Astrocyte (in vitro differentiated cells and primary cell): ENCODE measurements at regions not wholly inside any gene's neighbourhood (a gene's known extent, or its start where the extent isn't known, plus 50 kb on each side); places are given as distances from the start of the nearest gene placed in this dataset.

Source experiments
- DNase-seq: peaks from one replicate; pipeline ENCODE4 v3.0.0-alpha.2; 2010; ENCODE audit warnings: low read depth
- FAIRE-seq: peaks from 2 replicates; lab custom pipeline; 2011; peaks lifted over from hg19 to GRCh38; lab: Jason Lieb, UNC
- H2AFZ ChIP-seq: 2 replicates; pipeline ENCODE4 v1.6.0; 2012; ENCODE audit warnings: low read depth, low read length, inconsistent platforms
- H3K27ac ChIP-seq: 2 replicates; pipeline ENCODE4 v1.5.1; 2011; ENCODE audit warnings: low read depth, low read length, inconsistent platforms
- H3K27me3 ChIP-seq: 2 replicates; pipeline ENCODE4 v1.6.0; 2011; ENCODE audit warnings: low read length, inconsistent platforms; ENCODE audit not compliant: insufficient read depth
- H3K36me3 ChIP-seq: 2 replicates; pipeline ENCODE4 v1.5.1; 2011; ENCODE audit warnings: low read length, inconsistent platforms; ENCODE audit not compliant: insufficient read depth
- H3K4me1 ChIP-seq: 2 replicates; pipeline ENCODE4 v1.5.1; 2011; ENCODE audit warnings: low read length, inconsistent platforms; ENCODE audit not compliant: insufficient read depth
- H3K4me2 ChIP-seq: 2 replicates; pipeline ENCODE4 v1.6.0; 2012; ENCODE audit warnings: low read length, inconsistent platforms
- H3K4me3 ChIP-seq: 2 replicates; pipeline ENCODE4 v1.5.1; 2011; ENCODE audit warnings: low read depth, mild to moderate bottlenecking, low read length, inconsistent platforms; ENCODE audit not compliant: insufficient read depth
- H3K79me2 ChIP-seq: 2 replicates; pipeline ENCODE4 v1.6.0; 2012; ENCODE audit warnings: mild to moderate bottlenecking, low read length, inconsistent platforms; ENCODE audit not compliant: insufficient read depth
- H3K9ac ChIP-seq: 2 replicates; pipeline ENCODE4 v1.6.0; 2012; ENCODE audit warnings: mild to moderate bottlenecking, low read length, inconsistent platforms
- H3K9me3 ChIP-seq: 2 replicates; pipeline ENCODE4 v1.5.1; 2012; ENCODE audit warnings: low read depth, mild to moderate bottlenecking, low read length, inconsistent platforms; ENCODE audit not compliant: insufficient read depth
- H4K20me1 ChIP-seq: 2 replicates; pipeline ENCODE4 v1.6.0; 2012; ENCODE audit warnings: low read length, inconsistent platforms; ENCODE audit not compliant: insufficient read depth
- H3K27ac Mint-ChIP-seq: one replicate; pipeline ENCODE4 v1.8.0; 2021; ENCODE audit warnings: mild to moderate bottlenecking, mixed read lengths; ENCODE audit not compliant: unreplicated experiment
- H3K27me3 Mint-ChIP-seq: one replicate; pipeline ENCODE4 v1.8.0; 2021; ENCODE audit warnings: low read depth, mixed read lengths; ENCODE audit not compliant: unreplicated experiment
- H3K36me3 Mint-ChIP-seq: one replicate; pipeline ENCODE4 v1.8.0; 2021; ENCODE audit warnings: low read depth, mixed read lengths; ENCODE audit not compliant: unreplicated experiment
- H3K4me1 Mint-ChIP-seq: one replicate; pipeline ENCODE4 v1.8.0; 2021; ENCODE audit warnings: low read depth, mixed read lengths; ENCODE audit not compliant: unreplicated experiment
- H3K4me3 Mint-ChIP-seq: one replicate; pipeline ENCODE4 v1.8.0; 2021; ENCODE audit warnings: mild to moderate bottlenecking, moderate library complexity, mixed read lengths; ENCODE audit not compliant: unreplicated experiment
- H3K9me3 Mint-ChIP-seq: one replicate; pipeline ENCODE4 v1.8.0; 2021; ENCODE audit warnings: mild to moderate bottlenecking, mixed read lengths; ENCODE audit not compliant: unreplicated experiment
- CTCF ChIP-seq: IDR thresholded peaks from 2 replicates; pipeline ENCODE4 v1.5.1; 2011; ENCODE audit warnings: low read depth, mild to moderate bottlenecking, inconsistent platforms, low read length, moderate library complexity; ENCODE audit not compliant: insufficient read depth
- EZH2 ChIP-seq: IDR thresholded peaks from 2 replicates; pipeline ENCODE4 v1.6.1; 2012; ENCODE audit warnings: mild to moderate bottlenecking, low read length, inconsistent platforms; ENCODE audit not compliant: insufficient read depth

- TF ChIP-seq EZH2 (no peak), CTCF (no peak)
- no peak overlapping the region for H3K4me3 Mint-ChIP-seq
- Histone ChIP-seq H3K9ac (no peak overlapping the region), H3K9me3 (no peaks in the 10 kb centered on the region), H2AFZ (no peak overlapping the region), H3K4me2 (no peak overlapping the region), H3K4me1 (no peaks in the 10 kb centered on the region), H3K27me3 (no peaks in the 10 kb centered on the region), H4K20me1 (no peaks in the 10 kb centered on the region), H3K36me3 (no peaks in the 10 kb centered on the region), H3K79me2 (no peaks in the 10 kb centered on the region), H3K4me3 (no peak overlapping the region), H3K27ac (no peak overlapping the region)
- H3K9me3 Mint-ChIP-seq = no peaks in the 10 kb centered on the region
- DNase-seq (peak; percentile 4), FAIRE-seq (no peak)
- no peaks in the 10 kb centered on the region for H3K36me3 Mint-ChIP-seq
- H3K27ac Mint-ChIP-seq = no peak overlapping the region
- H3K4me1 Mint-ChIP-seq = no peaks in the 10 kb centered on the region
- H3K27me3 Mint-ChIP-seq = no peaks in the 10 kb centered on the region
Observed at GRCh38 chr14:28867571-28867970, 101.0 kb downstream of the FOXG1 start.

GRCh38 chr14:28870033-28870564, 103.5 kb downstream of the FOXG1 start:
- Mint-ChIP-seq H3K4me3 (no peak overlapping the region), H3K27ac (no peak overlapping the region)
- no peak for FAIRE-seq

More at GRCh38 chr14:28870033-28870564, 103.5 kb downstream of the FOXG1 start:
- no peak for DNase-seq
- no peak overlapping the region for H3K4me3 ChIP-seq
- no peaks in the 10 kb centered on the region for H4K20me1 ChIP-seq
- no peak overlapping the region for H3K27ac ChIP-seq
- no peaks in the 10 kb centered on the region for H3K79me2 ChIP-seq
- TF ChIP-seq CTCF = no peak
- H3K36me3 ChIP-seq = no peaks in the 10 kb centered on the region
- no peak overlapping the region for H3K4me2 ChIP-seq
- Mint-ChIP-seq H3K9me3 (no peaks in the 10 kb centered on the region), H3K27me3 (no peaks in the 10 kb centered on the region), H3K36me3 (no peaks in the 10 kb centered on the region), H3K4me1 (no peaks in the 10 kb centered on the region)
- H3K4me1 ChIP-seq = no peaks in the 10 kb centered on the region
- no peaks in the 10 kb centered on the region for H3K27me3 ChIP-seq
- H3K9me3 ChIP-seq = no peaks in the 10 kb centered on the region
- no peak overlapping the region for H3K9ac ChIP-seq
- no peak overlapping the region for H2AFZ ChIP-seq
